ENCODE measurements at regions not wholly inside any gene's neighbourhood (a gene's known extent, or its start where the extent isn't known, plus 50 kb on each side); places are given as distances from the start of the nearest gene placed in this dataset.

- intact Hi-C loops (cut with DNase I; ENCODE audit: low total_unique reads): no loop called here
- Histone ChIP-seq H3K36me3 (no peaks in the 10 kb centered on the region), H3K9me3 (no peaks in the 10 kb centered on the region), H3K27me3 (no peaks in the 10 kb centered on the region), H3K4me1 (peaks cover 0 to 7% (median 0%) of the 10 kb centered on the region in 4 donors), H3K4me3 (no peak overlapping the region), H3K27ac (no peak overlapping the region)
- TF ChIP-seq POLR2A (IDR thresholded peaks at IDR 0.05) (no peak), EP300 (IDR thresholded peaks at IDR 0.05) (no peak), POLR2AphosphoS5 (IDR thresholded peaks at IDR 0.05) (no peak), CTCF (IDR thresholded peaks at IDR 0.05) (no peak)
- 69 to 76% (median 75%) methylated on average over 5 of the region's 5 CpGs for WGBS, 5 donors
- no peak for DNase-seq
These were observed 214.4 kb upstream of the DIO2 start for GRCh38 chr14:80425686-80426085.

- no peaks in the 10 kb centered on the region for H3K9me3 ChIP-seq
- DNase-seq: peak in 1 of 2 donors; percentile 5
- peaks cover 4 to 21% (median 11%) of the 10 kb centered on the region in 4 donors for H3K4me1 ChIP-seq
- H3K27me3 ChIP-seq: no peaks in the 10 kb centered on the region
- 35 to 64% (median 41%) methylated on average over 4 of the region's 4 CpGs for WGBS, 5 donors
- no peak for TF ChIP-seq POLR2A (IDR thresholded peaks at IDR 0.05)
- TF ChIP-seq EP300 (IDR thresholded peaks at IDR 0.05): no peak
- no peak for TF ChIP-seq POLR2AphosphoS5 (IDR thresholded peaks at IDR 0.05)
- TF ChIP-seq CTCF (IDR thresholded peaks at IDR 0.05): no peak
- no peak overlapping the region for H3K4me3 ChIP-seq
- intact Hi-C loops (cut with DNase I; ENCODE audit: low total_unique reads): no loop called here
- peak overlapping the region in 4 of 5 donors; percentile 11 to 44 (median 42) for H3K27ac ChIP-seq
- no peaks in the 10 kb centered on the region for H3K36me3 ChIP-seq
These were observed 208.5 kb upstream of the DIO2 start for GRCh38 chr14:80419769-80420168.

- Histone ChIP-seq H3K27me3 (no peaks in the 10 kb centered on the region), H3K9me3 (no peaks in the 10 kb centered on the region), H3K4me1 (peaks cover 4 to 21% (median 11%) of the 10 kb centered on the region in 4 donors), H3K4me3 (no peak overlapping the region), H3K36me3 (no peaks in the 10 kb centered on the region), H3K27ac (peak overlapping the region in 3 of 5 donors; percentile 11 to 43 (median 42))
- intact Hi-C loops (cut with DNase I; ENCODE audit: low total_unique reads): no loop called here
- 15 to 40% (median 26%) methylated on average over 2 of the region's 2 CpGs for WGBS, 5 donors
- TF ChIP-seq POLR2AphosphoS5 (IDR thresholded peaks at IDR 0.05): peak; percentile 37 to 80 (median 58)
- no peak for TF ChIP-seq POLR2A (IDR thresholded peaks at IDR 0.05)
- DNase-seq: peak; percentile 71 to 82
These were observed 208.0 kb upstream of the DIO2 start for GRCh38 chr14:80419345-80419744.

- Histone ChIP-seq H3K27ac (no peak overlapping the region), H3K9me3 (no peaks in the 10 kb centered on the region), H3K27me3 (no peaks in the 10 kb centered on the region), H3K4me1 (peaks cover 4 to 21% (median 11%) of the 10 kb centered on the region in 4 donors), H3K4me3 (no peak overlapping the region), H3K36me3 (no peaks in the 10 kb centered on the region)
- intact Hi-C loops (cut with DNase I; ENCODE audit: low total_unique reads): no loop called here
- WGBS, 5 donors: 74 to 96% (median 92%) methylated on average over 4 of the region's 4 CpGs
- no peak for TF ChIP-seq POLR2A (IDR thresholded peaks at IDR 0.05)
- TF ChIP-seq CTCF (IDR thresholded peaks at IDR 0.05): no peak
- TF ChIP-seq POLR2AphosphoS5 (IDR thresholded peaks at IDR 0.05): no peak
- DNase-seq: no peak
These were observed 204.3 kb upstream of the DIO2 start for GRCh38 chr14:80415636-80416035.

- H3K9me3 ChIP-seq: no peaks in the 10 kb centered on the region
- no peaks in the 10 kb centered on the region for H3K27me3 ChIP-seq
- no peaks in the 10 kb centered on the region for H3K36me3 ChIP-seq
- peaks cover 0 to 10% (median 5%) of the 10 kb centered on the region in 4 donors for H3K4me1 ChIP-seq
- no peak for DNase-seq
- no peak for TF ChIP-seq EP300 (IDR thresholded peaks at IDR 0.05)
- no peak for TF ChIP-seq CTCF (IDR thresholded peaks at IDR 0.05)
- no peak for TF ChIP-seq POLR2A (IDR thresholded peaks at IDR 0.05)
- no peak for TF ChIP-seq POLR2AphosphoS5 (IDR thresholded peaks at IDR 0.05)
- WGBS, 5 donors: 69 to 83% (median 77%) methylated on average over 4 of the region's 4 CpGs
- H3K27ac ChIP-seq: no peak overlapping the region
- H3K4me3 ChIP-seq: no peak overlapping the region
- intact Hi-C loops (cut with DNase I; ENCODE audit: low total_unique reads): no loop called here
These were observed 202.8 kb upstream of the DIO2 start for GRCh38 chr14:80414080-80414479.

Measured in stomach (tissue), 8 donors.